ENCODE measurements at regions not wholly inside any gene's neighbourhood (a gene's known extent, or its start where the extent isn't known, plus 50 kb on each side); places are given as distances from the start of the nearest gene placed in this dataset.

DNA sequence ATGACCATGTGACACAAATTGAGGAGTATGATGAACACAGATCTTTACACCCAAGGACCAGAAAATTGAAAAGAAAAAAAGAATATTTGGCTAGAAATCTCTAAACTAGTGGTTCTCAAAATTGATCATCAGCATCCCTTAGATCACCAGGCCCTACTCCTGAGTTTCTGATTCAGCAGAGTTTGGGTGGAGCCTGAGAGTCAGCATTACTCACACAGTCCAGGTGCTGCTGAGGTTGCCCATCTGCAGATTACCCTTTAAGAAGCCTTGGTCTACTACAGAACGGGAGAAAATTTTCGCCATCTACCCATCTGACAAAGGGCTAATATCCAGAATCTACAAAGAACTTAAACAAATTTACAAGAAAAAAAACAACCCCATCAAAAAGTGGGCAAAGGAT is 182.8 kb downstream of the MOSPD2 start:
- TF ChIP-seq, protein P1, sequence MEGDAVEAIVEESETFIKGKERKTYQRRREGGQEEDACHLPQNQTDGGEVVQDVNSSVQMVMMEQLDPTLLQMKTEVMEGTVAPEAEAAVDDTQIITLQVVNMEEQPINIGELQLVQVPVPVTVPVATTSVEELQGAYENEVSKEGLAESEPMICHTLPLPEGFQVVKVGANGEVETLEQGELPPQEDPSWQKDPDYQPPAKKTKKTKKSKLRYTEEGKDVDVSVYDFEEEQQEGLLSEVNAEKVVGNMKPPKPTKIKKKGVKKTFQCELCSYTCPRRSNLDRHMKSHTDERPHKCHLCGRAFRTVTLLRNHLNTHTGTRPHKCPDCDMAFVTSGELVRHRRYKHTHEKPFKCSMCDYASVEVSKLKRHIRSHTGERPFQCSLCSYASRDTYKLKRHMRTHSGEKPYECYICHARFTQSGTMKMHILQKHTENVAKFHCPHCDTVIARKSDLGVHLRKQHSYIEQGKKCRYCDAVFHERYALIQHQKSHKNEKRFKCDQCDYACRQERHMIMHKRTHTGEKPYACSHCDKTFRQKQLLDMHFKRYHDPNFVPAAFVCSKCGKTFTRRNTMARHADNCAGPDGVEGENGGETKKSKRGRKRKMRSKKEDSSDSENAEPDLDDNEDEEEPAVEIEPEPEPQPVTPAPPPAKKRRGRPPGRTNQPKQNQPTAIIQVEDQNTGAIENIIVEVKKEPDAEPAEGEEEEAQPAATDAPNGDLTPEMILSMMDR (IDR thresholded peaks at IDR 0.05): no peak
- TF ChIP-seq POLR2A (IDR thresholded peaks at IDR 0.05): no peak

Data from adrenal gland (tissue), 5 donors.